ENCODE measurements at regions not wholly inside any gene's neighbourhood (a gene's known extent, or its start where the extent isn't known, plus 50 kb on each side); places are given as distances from the start of the nearest gene placed in this dataset.
"Not testable (repeated sequence)": the region's sequence is repeated elsewhere in the genome, so short reads cannot be mapped to it uniquely, and the experiment has no call there.

- no peak for DNase-seq (ENCODE audit: low read depth)
These were observed 115.0 kb downstream of the DACT1 start for GRCh38 chr14:58752771-58753201.

DNA sequence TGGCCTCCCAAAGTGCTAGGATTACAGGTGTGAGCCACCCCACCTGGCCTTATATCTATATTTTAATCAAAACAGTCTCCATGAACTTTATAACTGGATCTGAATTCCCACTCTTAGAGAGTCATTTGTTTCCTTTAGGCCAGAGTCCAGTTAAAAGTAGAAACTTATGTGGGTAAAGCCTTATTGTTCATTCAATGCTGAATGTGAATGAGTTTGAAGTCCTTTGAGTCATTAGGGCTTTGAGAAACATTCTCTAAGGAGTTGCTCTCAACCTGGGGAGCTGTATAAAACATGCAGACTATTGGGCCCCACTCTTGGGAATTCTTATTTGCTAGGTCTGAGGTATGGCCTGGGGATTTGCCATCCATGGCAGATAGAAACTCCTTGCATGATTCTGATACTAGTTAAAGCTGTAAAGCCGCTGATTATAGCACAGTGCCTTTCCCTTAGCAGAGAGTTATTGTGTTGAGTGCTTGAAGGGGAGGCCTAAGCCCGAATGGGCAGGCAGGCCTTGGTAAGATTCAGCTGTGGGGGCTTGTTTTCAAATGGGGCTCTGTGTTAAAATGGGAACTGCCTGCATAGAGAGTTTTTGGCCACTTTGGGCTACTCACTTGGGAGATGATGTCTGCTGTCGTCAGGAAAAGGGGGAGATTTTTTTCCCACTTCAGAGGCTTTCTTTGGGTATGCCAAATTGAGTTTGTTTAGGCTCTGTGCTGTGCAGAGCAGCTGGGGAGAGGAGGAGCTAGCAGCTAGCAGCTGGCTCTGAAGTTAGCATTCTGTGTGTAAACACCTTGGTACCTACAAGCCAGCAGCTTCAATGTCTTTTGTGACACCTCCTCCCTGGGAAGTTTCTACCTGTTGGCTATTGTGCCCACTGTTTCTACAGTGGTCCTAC is 117.5 kb downstream of the DACT1 start:
- DNase-seq (ENCODE audit: low read depth): no peak

GRCh38 chr14:58760121-58760520 is 122.4 kb downstream of the DACT1 start:
- no peak for DNase-seq (ENCODE audit: low read depth)

DNA sequence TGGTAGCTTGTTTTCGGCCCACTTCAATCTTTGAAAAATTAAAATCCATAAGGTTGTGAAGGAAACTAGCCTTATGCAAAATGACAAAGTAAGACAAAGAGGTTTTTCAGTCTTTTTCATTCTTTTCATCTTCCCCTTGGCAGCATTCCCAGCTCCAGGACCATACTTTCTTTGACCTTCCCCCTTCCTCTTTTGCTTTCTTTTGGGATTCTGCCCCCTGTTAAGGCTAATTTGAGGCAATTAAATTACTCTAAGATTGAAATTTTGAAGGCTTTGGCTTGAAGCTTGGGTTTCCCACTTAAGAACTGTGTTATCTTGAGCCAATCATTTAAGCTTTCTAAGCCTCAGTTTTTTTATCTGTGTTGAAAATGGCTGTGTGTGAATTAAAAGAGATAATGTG is 124.9 kb downstream of the DACT1 start:
- DNase-seq (ENCODE audit: low read depth): no peak

DNA sequence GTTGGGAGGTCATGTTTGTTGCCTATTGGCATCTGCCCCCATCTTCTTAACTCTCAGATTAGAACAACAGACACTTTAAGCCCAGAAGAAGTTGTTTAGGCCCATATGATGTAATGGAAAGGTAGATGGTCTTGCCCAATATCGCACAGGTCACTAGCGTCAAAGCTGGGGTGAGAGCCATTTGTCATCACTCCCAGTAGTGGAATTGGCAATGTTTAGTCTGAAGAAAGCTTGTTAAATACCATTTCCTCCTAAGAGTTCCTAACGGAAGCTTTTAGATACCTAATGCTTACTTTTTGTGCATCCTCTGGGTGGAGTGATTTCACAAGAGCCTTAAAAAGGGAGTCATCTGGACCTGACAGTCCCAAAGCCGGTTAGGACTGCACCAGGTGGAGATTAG is 125.4 kb downstream of the DACT1 start:
- DNase-seq (ENCODE audit: low read depth): no peak

DNA sequence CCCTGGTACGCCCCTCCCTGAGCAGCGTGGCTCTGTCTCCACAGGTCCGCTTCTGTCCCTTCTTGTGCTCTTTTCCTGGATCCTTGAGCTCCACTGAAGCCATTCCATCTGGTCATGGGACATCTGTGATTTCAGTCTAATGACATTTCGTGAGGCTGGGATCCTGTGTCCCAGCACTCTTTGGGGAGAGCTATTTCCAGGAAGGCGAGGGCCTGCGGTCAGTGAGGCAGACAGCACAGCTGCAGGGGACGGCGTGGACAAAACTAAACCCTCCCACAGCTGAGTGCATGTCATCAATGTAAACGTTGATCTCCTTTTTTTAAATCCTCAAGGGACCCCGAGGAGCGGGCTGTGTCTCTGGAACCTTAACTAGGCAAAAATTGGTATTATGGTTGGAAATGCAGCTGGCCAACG is 127.7 kb downstream of the DACT1 start:
- DNase-seq (ENCODE audit: low read depth): no peak

DNA sequence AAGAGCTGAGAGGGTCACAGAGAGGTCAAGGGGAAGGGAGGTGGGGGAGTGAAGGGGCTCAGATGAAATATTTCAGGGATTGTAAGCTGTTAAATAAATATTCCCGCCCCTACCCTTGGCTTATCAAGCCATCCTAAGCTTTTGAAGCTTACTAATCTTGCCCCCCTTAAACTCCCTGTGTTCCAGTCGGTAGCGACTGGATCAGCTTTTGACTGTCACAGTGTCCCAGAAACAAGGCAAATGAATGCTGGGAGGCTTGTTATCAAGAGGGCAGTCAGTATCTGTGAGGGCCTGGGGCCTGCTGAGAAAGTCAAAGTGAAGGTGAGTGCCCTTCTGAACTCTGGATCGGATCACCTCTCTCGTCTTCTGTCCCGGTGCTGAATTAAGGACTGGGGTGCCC is 128.1 kb downstream of the DACT1 start:
- no peak for DNase-seq (ENCODE audit: low read depth)

DNA sequence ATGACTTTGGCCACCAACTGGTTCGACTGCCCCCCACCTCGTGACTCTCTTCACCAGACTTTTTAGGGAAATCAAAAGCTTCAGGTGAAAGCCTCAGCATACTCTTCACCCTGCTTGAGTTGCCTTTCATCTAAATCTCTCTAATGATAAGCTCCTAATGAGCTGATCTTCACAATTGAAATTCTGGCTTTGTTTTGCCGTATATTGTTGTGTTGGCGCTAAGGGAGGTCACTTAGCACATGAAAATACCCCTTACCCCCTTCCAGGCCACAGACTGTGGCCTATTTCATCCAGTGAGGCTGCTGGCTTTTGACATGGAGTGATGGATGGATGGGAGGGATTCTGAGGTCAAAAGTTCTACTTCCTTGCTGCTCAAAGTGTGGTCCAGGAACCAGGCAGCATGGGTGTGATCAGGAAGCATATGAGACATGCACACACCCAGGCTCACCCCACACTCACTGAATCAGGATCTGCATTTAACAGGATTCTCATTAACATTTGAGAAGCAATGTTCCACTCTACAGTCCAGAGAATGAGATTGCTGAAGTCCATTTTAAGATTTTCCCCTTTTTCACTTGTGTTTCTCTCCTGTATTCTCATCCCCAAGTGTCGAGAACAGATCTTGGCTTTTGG is 131.4 kb downstream of the DACT1 start:
- no peak for DNase-seq (ENCODE audit: low read depth)

DNA sequence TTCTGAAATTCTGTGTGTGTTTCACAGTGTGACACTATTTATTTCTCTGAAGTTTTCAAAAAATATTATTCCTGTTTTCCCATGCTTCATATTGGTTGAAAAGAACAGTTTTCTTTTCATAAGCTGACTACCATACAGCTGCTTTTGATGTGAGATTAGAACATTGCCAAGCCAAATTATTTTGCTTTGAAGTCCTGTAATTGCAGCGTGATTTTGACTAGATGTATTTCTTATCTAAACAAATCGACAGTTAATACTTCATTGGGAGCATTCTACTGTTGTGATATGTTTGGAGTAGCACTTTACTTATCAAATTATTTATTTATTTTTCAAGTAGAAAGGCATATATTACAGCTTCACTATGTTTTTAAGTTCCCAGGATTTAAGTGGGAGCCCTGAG is 132.0 kb downstream of the DACT1 start:
- no peak for DNase-seq (ENCODE audit: low read depth)

- DNase-seq (ENCODE audit: low read depth): no peak
These were observed 132.8 kb downstream of the DACT1 start for GRCh38 chr14:58770491-58770982.

DNA sequence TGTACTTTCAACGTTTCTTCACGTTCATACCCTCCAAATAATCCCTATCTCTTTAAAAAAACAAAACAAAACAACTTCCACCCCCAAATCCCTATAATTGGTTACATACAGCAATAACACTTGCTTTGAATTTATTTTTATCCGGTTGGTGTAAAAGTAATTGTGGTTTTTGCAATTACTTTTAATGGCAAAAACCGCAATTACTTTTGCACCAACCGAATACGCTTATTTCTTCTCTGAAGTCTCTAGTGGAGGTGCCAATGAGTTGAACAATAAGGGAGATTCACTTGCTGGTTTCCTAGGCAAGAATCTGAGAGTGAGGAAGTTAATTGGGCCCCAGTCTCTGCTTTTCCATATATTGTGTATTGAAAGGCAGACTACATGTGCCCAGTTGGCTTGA is 133.3 kb downstream of the DACT1 start:
- no peak for DNase-seq (ENCODE audit: low read depth)

GRCh38 chr14:58772116-58772515 is 134.4 kb downstream of the DACT1 start:
- DNase-seq (ENCODE audit: low read depth): no peak

- DNase-seq (ENCODE audit: low read depth): no peak
These were observed 135.2 kb downstream of the DACT1 start for GRCh38 chr14:58772794-58773620.

DNA sequence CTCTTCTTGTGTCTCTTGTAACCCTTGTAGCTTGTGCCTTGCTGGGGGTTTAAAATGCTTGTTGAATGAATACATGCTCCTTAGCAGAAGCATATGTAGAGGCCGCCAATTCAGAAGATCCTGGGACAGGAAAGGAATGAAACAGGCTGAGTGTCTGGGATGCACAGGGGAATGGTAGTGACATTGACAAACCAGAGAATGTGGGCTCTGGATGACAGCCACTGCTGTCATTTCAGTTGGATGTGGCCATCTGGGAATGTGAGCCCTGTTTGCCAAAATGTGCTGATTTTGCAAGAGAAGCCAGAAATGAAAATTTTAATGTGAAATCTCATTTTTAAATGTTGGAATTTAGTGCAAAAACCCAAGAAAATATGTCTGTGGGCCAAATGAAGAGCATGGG is 136.8 kb downstream of the DACT1 start:
- no peak for DNase-seq (ENCODE audit: low read depth)

DNA sequence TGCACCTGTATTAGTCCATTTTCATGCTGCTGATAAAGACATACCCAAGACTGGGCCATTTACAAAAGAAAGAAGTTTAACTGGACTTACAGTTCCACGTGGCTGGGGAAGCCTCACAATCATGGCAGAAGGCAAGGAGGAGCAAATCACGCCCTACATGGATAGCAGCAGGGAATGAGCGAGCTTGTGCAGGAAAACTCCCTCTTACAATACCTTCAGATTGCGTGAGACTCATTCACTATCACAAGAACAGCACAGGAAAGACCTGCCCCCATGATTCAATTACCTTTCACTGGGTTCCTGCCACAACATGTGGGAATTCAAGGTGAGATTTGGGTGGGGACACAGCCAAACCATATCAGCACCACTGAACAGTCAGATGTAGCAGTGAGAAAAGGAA is 137.4 kb downstream of the DACT1 start:
- not testable (repeated sequence) for DNase-seq (ENCODE audit: low read depth)

- DNase-seq (ENCODE audit: low read depth): no peak
These were observed 138.8 kb downstream of the DACT1 start for GRCh38 chr14:58776516-58776915.

GRCh38 chr14:58777541-58777979 is 139.8 kb downstream of the DACT1 start:
- no peak for DNase-seq (ENCODE audit: low read depth)

DNA sequence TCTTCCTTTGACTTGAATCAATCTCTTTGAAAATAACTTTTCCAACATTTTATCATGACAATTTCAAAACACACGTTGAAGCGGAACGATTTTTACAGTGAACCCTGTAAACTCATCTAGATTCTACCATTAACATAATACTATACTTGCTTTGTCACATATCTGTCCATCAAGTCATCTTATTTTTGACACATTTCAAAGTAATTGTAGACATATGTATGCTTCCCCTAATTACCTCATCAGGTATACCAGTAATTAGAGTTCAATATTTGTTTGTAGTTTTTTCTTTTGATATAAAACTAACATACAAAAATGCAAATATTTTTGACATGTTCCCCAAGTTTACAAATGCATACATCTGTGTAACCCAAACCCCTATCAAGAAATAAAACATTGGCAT is 140.4 kb downstream of the DACT1 start:
- no peak for DNase-seq (ENCODE audit: low read depth)

GRCh38 chr14:58779376-58779775 is 141.6 kb downstream of the DACT1 start:
- no peak for DNase-seq (ENCODE audit: low read depth)

DNA sequence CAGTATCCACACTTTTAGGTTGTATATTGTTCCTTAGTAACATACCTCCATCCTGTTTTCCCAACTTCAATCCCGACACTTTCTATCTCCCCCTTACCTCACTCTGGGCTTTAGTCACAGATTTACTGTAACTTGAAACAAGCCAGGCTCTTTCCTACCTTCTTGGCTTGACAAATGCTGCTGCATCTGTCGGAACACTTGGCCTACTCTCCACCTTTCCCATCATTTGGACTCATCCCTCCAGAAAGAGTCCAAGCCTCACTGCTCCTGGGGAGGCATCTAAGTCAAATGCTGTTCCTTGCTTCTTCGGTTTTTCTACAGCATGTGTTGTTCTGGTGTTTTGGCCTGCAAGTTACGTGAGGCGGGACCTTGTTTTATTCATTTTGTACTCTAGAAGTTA is 142.4 kb downstream of the DACT1 start:
- DNase-seq (ENCODE audit: low read depth): no peak

DNA sequence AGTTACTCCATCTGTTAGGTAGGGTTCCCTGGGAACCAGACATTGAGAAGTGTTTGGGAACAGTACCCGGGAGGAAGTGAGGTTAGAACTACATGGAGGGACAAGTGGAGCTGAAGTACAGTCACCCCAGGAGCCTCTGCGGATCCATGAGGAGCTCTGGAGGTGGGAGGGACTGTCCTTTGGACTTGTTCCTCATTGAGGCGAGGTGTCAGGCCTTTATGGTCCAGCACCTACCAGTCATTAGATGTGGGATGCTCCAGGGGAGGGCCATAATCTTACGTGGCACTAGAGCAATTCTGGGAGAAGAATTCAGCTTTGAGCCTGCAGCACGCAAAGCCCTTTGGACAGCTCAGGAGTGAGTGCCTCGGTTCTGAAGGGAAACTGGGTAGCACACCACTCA is 142.8 kb downstream of the DACT1 start:
- DNase-seq (ENCODE audit: low read depth): no peak

- no peak for DNase-seq (ENCODE audit: low read depth)
These were observed 144.2 kb downstream of the DACT1 start for GRCh38 chr14:58782011-58782410.
